ENCODE measurements at regions not wholly inside any gene's neighbourhood (a gene's known extent, or its start where the extent isn't known, plus 50 kb on each side); places are given as distances from the start of the nearest gene placed in this dataset.

DNA sequence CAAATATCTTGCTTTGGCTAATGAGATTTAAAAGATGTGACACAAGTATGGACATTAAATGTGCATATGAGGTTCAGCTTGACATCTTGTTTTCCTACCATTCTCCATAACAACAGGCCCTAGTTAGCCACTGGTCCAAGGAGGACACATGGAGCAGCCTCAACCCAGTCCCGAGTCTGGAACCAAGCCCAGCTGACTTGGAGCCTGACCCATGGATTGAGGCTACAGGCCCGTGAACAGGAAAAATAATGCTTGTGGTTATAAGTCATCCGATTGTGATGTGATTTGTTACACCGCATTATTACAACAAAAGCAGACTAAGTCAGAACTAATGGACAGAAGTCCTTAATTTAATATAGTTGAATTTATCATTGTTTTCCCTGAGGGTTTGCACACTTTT, 123.2 kb upstream of the BANK1 start:
- Mint-ChIP-seq H3K36me3 (no peaks in the 10 kb centered on the region), H3K27ac (no peak overlapping the region), H3K4me3 (no peak overlapping the region), H3K4me1 (peaks cover 11% of the 10 kb centered on the region), H3K9me3 (no peaks in the 10 kb centered on the region), H3K27me3 (ENCODE audit: insufficient read depth, low read depth) (no peaks in the 10 kb centered on the region)
- Histone ChIP-seq H3F3A (ENCODE audit: low read depth) (no peaks in the 10 kb centered on the region), H3K36me3 (no peaks in the 10 kb centered on the region), H2AFZ (replicated peaks) (no peak overlapping the region), H3K4me2 (no peak overlapping the region), H4K20me1 (ENCODE audit: low read depth) (no peaks in the 10 kb centered on the region), H3K4me1 (no peaks in the 10 kb centered on the region), H3K9ac (no peak overlapping the region), H3K27ac (no peak overlapping the region), H3K9me3 (ENCODE audit: low read depth) (no peaks in the 10 kb centered on the region), H3K4me3 (no peak overlapping the region), H3K27me3 (no peaks in the 10 kb centered on the region), H3K79me2 (ENCODE audit: low read depth) (no peaks in the 10 kb centered on the region)
- TF ChIP-seq EZH2phosphoT487 (IDR thresholded peaks at IDR 0.05) (no peak), EZH2 (IDR thresholded peaks at IDR 0.05) (no peak)
- TF ChIP-seq, protein P1, sequence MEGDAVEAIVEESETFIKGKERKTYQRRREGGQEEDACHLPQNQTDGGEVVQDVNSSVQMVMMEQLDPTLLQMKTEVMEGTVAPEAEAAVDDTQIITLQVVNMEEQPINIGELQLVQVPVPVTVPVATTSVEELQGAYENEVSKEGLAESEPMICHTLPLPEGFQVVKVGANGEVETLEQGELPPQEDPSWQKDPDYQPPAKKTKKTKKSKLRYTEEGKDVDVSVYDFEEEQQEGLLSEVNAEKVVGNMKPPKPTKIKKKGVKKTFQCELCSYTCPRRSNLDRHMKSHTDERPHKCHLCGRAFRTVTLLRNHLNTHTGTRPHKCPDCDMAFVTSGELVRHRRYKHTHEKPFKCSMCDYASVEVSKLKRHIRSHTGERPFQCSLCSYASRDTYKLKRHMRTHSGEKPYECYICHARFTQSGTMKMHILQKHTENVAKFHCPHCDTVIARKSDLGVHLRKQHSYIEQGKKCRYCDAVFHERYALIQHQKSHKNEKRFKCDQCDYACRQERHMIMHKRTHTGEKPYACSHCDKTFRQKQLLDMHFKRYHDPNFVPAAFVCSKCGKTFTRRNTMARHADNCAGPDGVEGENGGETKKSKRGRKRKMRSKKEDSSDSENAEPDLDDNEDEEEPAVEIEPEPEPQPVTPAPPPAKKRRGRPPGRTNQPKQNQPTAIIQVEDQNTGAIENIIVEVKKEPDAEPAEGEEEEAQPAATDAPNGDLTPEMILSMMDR (IDR thresholded peaks at IDR 0.05) = no peak
- DNase-seq (ENCODE audit: low spot score) = no peak

DNA sequence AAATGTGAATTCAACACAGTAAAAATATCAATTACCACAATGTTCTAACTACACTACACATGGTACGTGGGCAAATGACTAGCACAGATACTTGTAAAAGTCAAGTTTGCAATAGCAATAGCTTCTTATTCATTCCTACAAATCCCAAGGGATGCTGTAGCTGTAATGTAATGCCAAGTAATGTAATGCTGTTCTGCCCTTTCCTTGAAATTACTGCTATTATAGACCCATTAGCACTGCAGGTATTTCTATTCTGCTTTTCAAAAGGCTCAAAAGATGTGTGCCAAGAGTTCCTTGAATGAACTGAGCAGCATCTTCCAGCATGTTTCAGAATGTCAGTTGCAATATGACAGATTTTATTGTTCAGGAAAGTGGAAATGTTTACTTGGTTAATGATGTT, 129.9 kb upstream of the BANK1 start:
- no peak overlapping the region for H3K9ac ChIP-seq
- H3K36me3 ChIP-seq = no peaks in the 10 kb centered on the region
- no peaks in the 10 kb centered on the region for H3K9me3 ChIP-seq (ENCODE audit: low read depth)
- Mint-ChIP-seq H3K27me3 (ENCODE audit: insufficient read depth, low read depth) (no peaks in the 10 kb centered on the region), H3K9me3 (peaks cover 2% of the 10 kb centered on the region), H3K36me3 (no peaks in the 10 kb centered on the region), H3K27ac (no peak overlapping the region), H3K4me3 (no peak overlapping the region), H3K4me1 (peaks cover 6% of the 10 kb centered on the region)
- no peak for DNase-seq (ENCODE audit: low spot score)
- no peaks in the 10 kb centered on the region for H3K4me1 ChIP-seq
- TF ChIP-seq EZH2 (IDR thresholded peaks at IDR 0.05) (no peak), EZH2phosphoT487 (IDR thresholded peaks at IDR 0.05) (no peak)
- TF ChIP-seq, protein P1 (IDR thresholded peaks at IDR 0.05) = no peak
- no peaks in the 10 kb centered on the region for H3F3A ChIP-seq (ENCODE audit: low read depth)
- H3K27ac ChIP-seq = no peak overlapping the region
- H4K20me1 ChIP-seq (ENCODE audit: low read depth) = no peaks in the 10 kb centered on the region
- no peaks in the 10 kb centered on the region for H3K79me2 ChIP-seq (ENCODE audit: low read depth)
- H3K4me2 ChIP-seq = no peak overlapping the region
- H3K27me3 ChIP-seq = no peaks in the 10 kb centered on the region
- no peak overlapping the region for H3K4me3 ChIP-seq
- no peak overlapping the region for H2AFZ ChIP-seq (replicated peaks)

DNA sequence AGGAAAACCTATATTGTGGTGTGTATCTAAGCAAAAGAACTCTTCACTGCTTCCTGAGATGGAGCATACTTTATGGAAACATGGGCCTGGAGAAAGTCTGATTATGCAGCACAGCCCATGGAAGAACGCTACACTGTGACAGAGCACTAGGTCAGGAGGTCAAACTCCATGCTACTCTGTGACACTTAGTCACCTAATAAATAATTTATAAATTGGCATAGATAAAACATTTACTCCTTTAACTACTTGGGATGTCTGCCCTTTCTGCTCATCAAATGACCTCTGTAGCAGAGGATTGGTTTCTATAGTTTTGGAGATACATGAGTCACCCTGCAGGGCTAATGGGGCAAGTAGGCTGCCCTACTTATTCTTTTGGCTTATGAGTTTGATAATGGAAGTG, 134.7 kb upstream of the BANK1 start:
- no peaks in the 10 kb centered on the region for H3K9me3 ChIP-seq (ENCODE audit: low read depth)

More for the DNA sequence above, 134.7 kb upstream of the BANK1 start:
- peaks cover 10% of the 10 kb centered on the region for H3K4me1 Mint-ChIP-seq
- H3K4me3 ChIP-seq = no peak overlapping the region
- H3K4me2 ChIP-seq = no peak overlapping the region
- H3K36me3 ChIP-seq = no peaks in the 10 kb centered on the region
- H3K36me3 Mint-ChIP-seq = no peaks in the 10 kb centered on the region
- no peak overlapping the region for H3K9ac ChIP-seq
- H3K4me3 Mint-ChIP-seq = no peak overlapping the region
- H3K27me3 Mint-ChIP-seq (ENCODE audit: insufficient read depth, low read depth) = no peaks in the 10 kb centered on the region
- H2AFZ ChIP-seq (replicated peaks) = no peak overlapping the region
- H3K9me3 Mint-ChIP-seq = peaks cover 2% of the 10 kb centered on the region
- H3K4me1 ChIP-seq = no peaks in the 10 kb centered on the region
- no peaks in the 10 kb centered on the region for H4K20me1 ChIP-seq (ENCODE audit: low read depth)
- no peak overlapping the region for H3K27ac ChIP-seq
- H3F3A ChIP-seq (ENCODE audit: low read depth) = no peaks in the 10 kb centered on the region
- no peaks in the 10 kb centered on the region for H3K27me3 ChIP-seq
- no peak for TF ChIP-seq EZH2 (IDR thresholded peaks at IDR 0.05)
- TF ChIP-seq, protein P1 (IDR thresholded peaks at IDR 0.05) = no peak
- TF ChIP-seq EZH2phosphoT487 (IDR thresholded peaks at IDR 0.05) = no peak
- H3K79me2 ChIP-seq (ENCODE audit: low read depth) = no peaks in the 10 kb centered on the region
- no peak overlapping the region for H3K27ac Mint-ChIP-seq
- DNase-seq (ENCODE audit: low spot score) = no peak
